ENCODE measurements at regions not wholly inside any gene's neighbourhood (a gene's known extent, or its start where the extent isn't known, plus 50 kb on each side); places are given as distances from the start of the nearest gene placed in this dataset.

DNA sequence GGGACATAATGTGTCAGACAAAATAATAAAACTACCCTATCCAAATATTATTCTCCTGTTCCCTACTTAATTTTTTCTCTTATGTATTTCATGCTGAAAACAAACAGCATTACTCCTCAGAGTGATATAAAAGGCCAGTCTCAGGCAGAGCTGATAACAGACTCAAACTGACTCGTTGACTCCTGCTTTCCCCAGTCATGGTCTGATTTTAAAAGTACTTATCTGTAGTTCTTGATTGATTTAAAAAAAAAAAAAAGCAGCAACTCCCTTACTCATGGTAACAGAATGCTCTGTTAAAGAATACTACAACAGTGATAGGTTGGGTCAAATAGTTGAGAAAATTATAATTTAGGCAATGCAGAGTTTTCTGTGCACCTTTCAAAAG is 90.3 kb upstream of the BARX2 start:
- TF ChIP-seq, protein P1, sequence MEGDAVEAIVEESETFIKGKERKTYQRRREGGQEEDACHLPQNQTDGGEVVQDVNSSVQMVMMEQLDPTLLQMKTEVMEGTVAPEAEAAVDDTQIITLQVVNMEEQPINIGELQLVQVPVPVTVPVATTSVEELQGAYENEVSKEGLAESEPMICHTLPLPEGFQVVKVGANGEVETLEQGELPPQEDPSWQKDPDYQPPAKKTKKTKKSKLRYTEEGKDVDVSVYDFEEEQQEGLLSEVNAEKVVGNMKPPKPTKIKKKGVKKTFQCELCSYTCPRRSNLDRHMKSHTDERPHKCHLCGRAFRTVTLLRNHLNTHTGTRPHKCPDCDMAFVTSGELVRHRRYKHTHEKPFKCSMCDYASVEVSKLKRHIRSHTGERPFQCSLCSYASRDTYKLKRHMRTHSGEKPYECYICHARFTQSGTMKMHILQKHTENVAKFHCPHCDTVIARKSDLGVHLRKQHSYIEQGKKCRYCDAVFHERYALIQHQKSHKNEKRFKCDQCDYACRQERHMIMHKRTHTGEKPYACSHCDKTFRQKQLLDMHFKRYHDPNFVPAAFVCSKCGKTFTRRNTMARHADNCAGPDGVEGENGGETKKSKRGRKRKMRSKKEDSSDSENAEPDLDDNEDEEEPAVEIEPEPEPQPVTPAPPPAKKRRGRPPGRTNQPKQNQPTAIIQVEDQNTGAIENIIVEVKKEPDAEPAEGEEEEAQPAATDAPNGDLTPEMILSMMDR (IDR thresholded peaks at IDR 0.05) = no peak
- no peak for TF ChIP-seq FOSL2 (IDR thresholded peaks at IDR 0.05)
- TF ChIP-seq FOSL2 (CRISPR knock-in tag; IDR thresholded peaks at IDR 0.05) = no peak
- TF ChIP-seq CEBPB (IDR thresholded peaks at IDR 0.05) = no peak
- TF ChIP-seq RCOR1 (IDR thresholded peaks at IDR 0.05; ENCODE audit: low read depth, low read length) = no peak
- no peak for TF ChIP-seq POLR2A (IDR thresholded peaks at IDR 0.05; ENCODE audit: low read length)
